ENCODE measurements at regions not wholly inside any gene's neighbourhood (a gene's known extent, or its start where the extent isn't known, plus 50 kb on each side); places are given as distances from the start of the nearest gene placed in this dataset.

- Histone ChIP-seq H3K36me3 (no peaks in the 10 kb centered on the region), H3K4me3 (no peak overlapping the region), H3K27ac (no peak overlapping the region), H3K27me3 (no peaks in the 10 kb centered on the region), H3K9me3 (no peaks in the 10 kb centered on the region), H3K4me1 (peaks cover 0 to 19% (median 1%) of the 10 kb centered on the region in 4 donors)
- intact Hi-C loops (cut with DNase I; ENCODE audit: low total_unique reads): loop anchor here (10.0 kb wide), 1 partner anchor 412 kb away; no protein-coding TSS in a partner anchor
- TF ChIP-seq CTCF (IDR thresholded peaks at IDR 0.05): no peak
- DNase-seq: no peak
Observed at GRCh38 chr2:238786379-238786778, 61.5 kb upstream of the TWIST2 start.

- DNase-seq: no peak
- TF ChIP-seq CTCF (IDR thresholded peaks at IDR 0.05): no peak
- Histone ChIP-seq H3K27me3 (peaks cover 0 to 3% of the 10 kb centered on the region in 2 donors), H3K4me3 (no peak overlapping the region), H3K4me1 (peaks cover 0 to 24% (median 2%) of the 10 kb centered on the region in 4 donors), H3K27ac (no peak overlapping the region), H3K9me3 (no peaks in the 10 kb centered on the region), H3K36me3 (no peaks in the 10 kb centered on the region)
- intact Hi-C loops (cut with DNase I; ENCODE audit: low total_unique reads): loop anchor here (10.0 kb wide), 1 partner anchor 412 kb away; no protein-coding TSS in a partner anchor
Observed at GRCh38 chr2:238786792-238787490, 60.9 kb upstream of the TWIST2 start.

- Histone ChIP-seq H3K9me3 (no peaks in the 10 kb centered on the region), H3K27me3 (peaks cover 0 to 7% of the 10 kb centered on the region in 2 donors), H3K36me3 (no peaks in the 10 kb centered on the region), H3K4me3 (no peak overlapping the region), H3K4me1 (peaks cover 0 to 24% (median 2%) of the 10 kb centered on the region in 4 donors), H3K27ac (no peak overlapping the region)
- no peak for TF ChIP-seq CTCF (IDR thresholded peaks at IDR 0.05)
- no peak for DNase-seq
- intact Hi-C loops (cut with DNase I; ENCODE audit: low total_unique reads): loop anchor here (10.0 kb wide), 1 partner anchor 413 kb away; no protein-coding TSS in a partner anchor
Observed at GRCh38 chr2:238787501-238787900, 60.4 kb upstream of the TWIST2 start.

- DNase-seq: no peak
- peaks cover 0 to 16% of the 10 kb centered on the region in 2 donors for H3K27me3 ChIP-seq
- no peak for TF ChIP-seq CTCF (IDR thresholded peaks at IDR 0.05)
- intact Hi-C loops (cut with DNase I; ENCODE audit: low total_unique reads): loop anchor here (10.0 kb wide), 1 partner anchor 415 kb away; no protein-coding TSS in a partner anchor
- peaks cover 0 to 21% (median 2%) of the 10 kb centered on the region in 4 donors for H3K4me1 ChIP-seq
- no peak overlapping the region for H3K27ac ChIP-seq
- no peaks in the 10 kb centered on the region for H3K9me3 ChIP-seq
- no peak overlapping the region for H3K4me3 ChIP-seq
- no peaks in the 10 kb centered on the region for H3K36me3 ChIP-seq
Observed at GRCh38 chr2:238789317-238789806, 58.5 kb upstream of the TWIST2 start.

GRCh38 chr2:238790126-238790832, 57.6 kb upstream of the TWIST2 start:
- H3K36me3 ChIP-seq: no peaks in the 10 kb centered on the region
- H3K27me3 ChIP-seq: peaks cover 0 to 16% of the 10 kb centered on the region in 2 donors
- no peak overlapping the region for H3K4me3 ChIP-seq
- no peak overlapping the region for H3K27ac ChIP-seq
- H3K4me1 ChIP-seq: peaks cover 0 to 12% (median 2%) of the 10 kb centered on the region in 4 donors
- DNase-seq: no peak
- no peak for TF ChIP-seq CTCF (IDR thresholded peaks at IDR 0.05)
- intact Hi-C loops (cut with DNase I; ENCODE audit: low total_unique reads): no loop called here
- H3K9me3 ChIP-seq: no peaks in the 10 kb centered on the region
